B cell (primary cell): ENCODE measurements at regions not wholly inside any gene's neighbourhood (a gene's known extent, or its start where the extent isn't known, plus 50 kb on each side); places are given as distances from the start of the nearest gene placed in this dataset.

ENCODE experiments used
- CTCF ChIP-seq: fragments of 200-600 bp; IDR thresholded peaks from one replicate; pipeline ENCODE4 v1.8.0; 2022; ENCODE audit warnings: antibody characterized with exemption, mild to moderate bottlenecking
- EZH2 ChIP-seq: IDR thresholded peaks from 2 replicates; pipeline ENCODE4 v1.6.1; 2012; ENCODE audit warnings: borderline replicate concordance, low read depth, mild to moderate bottlenecking, moderate library complexity, low read length; ENCODE audit not compliant: insufficient read depth, poor library complexity, severe bottlenecking

- TF ChIP-seq CTCF (no peak), EZH2 (no peak)
Observed at GRCh38 chr14:71451501-71451900, 480.7 kb upstream of the RGS6 start.
